NOMO-1 (cell line): ENCODE measurements at regions not wholly inside any gene's neighbourhood (a gene's known extent, or its start where the extent isn't known, plus 50 kb on each side); places are given as distances from the start of the nearest gene placed in this dataset.
A peak's percentile ranks its signal among the peaks of the same experiment; 100 is the strongest.

Experiments used
- DNase-seq, 2 experiments: peaks; one replicate each; lab custom pipeline; 2025; ENCODE audit not compliant: unreplicated experiment in 2 of 2; lab: John Stamatoyannopoulos, UW

GRCh38 chr2:105468582-105469042 lies 69.8 kb upstream of the FHL2 start:
- DNase-seq = no peak

- no peak for DNase-seq
These were observed 65.5 kb upstream of the FHL2 start for GRCh38 chr2:105464325-105464724.

GRCh38 chr2:105460048-105460732 lies 61.3 kb upstream of the FHL2 start:
- no peak for DNase-seq

GRCh38 chr2:105458076-105458475 lies 59.2 kb upstream of the FHL2 start:
- no peak for DNase-seq

- DNase-seq = no peak
These were observed 56.7 kb upstream of the FHL2 start for GRCh38 chr2:105455488-105456003.

- DNase-seq = peak; percentile 49 to 55
These were observed 56.1 kb upstream of the FHL2 start for GRCh38 chr2:105454801-105455485.

GRCh38 chr2:105451571-105452166 lies 52.8 kb upstream of the FHL2 start:
- no peak for DNase-seq

GRCh38 chr2:105450471-105450870 lies 51.6 kb upstream of the FHL2 start:
- DNase-seq = no peak

GRCh38 chr2:105449076-105449475 lies 50.2 kb upstream of the FHL2 start:
- DNase-seq = no peak
